Choroid plexus epithelial cell (primary cell): ENCODE measurements at regions not wholly inside any gene's neighbourhood (a gene's known extent, or its start where the extent isn't known, plus 50 kb on each side); places are given as distances from the start of the nearest gene placed in this dataset.

Experiments
- DNase-seq: peaks from one replicate; pipeline ENCODE4 v3.0.0-alpha.2; 2010; ENCODE audit warnings: low read depth
- H3K4me3 ChIP-seq: 2 replicates; pipeline ENCODE4 v1.5.1; 2011; ENCODE audit warnings: low read depth, mild to moderate bottlenecking, control low read depth, low read length, moderate library complexity
- TF ChIP-seq, protein P1 (sequence below): conservative IDR thresholded peaks from 2 replicates; pipeline ENCODE4 v1.5.1; 2011; ENCODE audit warnings: low read depth, mild to moderate bottlenecking, control low read depth, inconsistent platforms, low read length, moderate library complexity

DNA sequence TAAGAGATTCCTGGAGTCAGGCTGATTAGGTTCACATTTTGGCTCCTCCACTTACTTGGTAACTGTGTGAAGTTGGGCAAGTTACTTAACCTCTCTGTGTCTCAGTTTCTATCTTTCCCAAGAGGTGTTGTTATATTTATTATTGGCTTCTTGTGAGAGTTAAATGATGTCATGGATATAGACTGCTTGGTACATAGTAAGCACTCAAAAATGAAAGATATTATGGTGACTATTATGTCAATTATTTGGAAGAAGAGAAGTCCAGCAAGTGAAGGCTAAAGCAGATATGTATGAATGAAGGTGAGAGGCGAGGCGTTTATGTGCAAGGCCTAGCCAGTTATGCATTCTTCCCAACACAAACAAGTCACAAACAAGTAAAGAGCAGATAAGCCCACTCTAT, 417.4 kb downstream of the TSN start:
- TF ChIP-seq, protein P1, sequence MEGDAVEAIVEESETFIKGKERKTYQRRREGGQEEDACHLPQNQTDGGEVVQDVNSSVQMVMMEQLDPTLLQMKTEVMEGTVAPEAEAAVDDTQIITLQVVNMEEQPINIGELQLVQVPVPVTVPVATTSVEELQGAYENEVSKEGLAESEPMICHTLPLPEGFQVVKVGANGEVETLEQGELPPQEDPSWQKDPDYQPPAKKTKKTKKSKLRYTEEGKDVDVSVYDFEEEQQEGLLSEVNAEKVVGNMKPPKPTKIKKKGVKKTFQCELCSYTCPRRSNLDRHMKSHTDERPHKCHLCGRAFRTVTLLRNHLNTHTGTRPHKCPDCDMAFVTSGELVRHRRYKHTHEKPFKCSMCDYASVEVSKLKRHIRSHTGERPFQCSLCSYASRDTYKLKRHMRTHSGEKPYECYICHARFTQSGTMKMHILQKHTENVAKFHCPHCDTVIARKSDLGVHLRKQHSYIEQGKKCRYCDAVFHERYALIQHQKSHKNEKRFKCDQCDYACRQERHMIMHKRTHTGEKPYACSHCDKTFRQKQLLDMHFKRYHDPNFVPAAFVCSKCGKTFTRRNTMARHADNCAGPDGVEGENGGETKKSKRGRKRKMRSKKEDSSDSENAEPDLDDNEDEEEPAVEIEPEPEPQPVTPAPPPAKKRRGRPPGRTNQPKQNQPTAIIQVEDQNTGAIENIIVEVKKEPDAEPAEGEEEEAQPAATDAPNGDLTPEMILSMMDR = no peak
- no peak for DNase-seq
- no peak overlapping the region for H3K4me3 ChIP-seq

GRCh38 chr2:122174061-122174460, 418.6 kb downstream of the TSN start:
- no peak for DNase-seq
- TF ChIP-seq, protein P1 = no peak
- no peak overlapping the region for H3K4me3 ChIP-seq

GRCh38 chr2:122179492-122180165, 424.2 kb downstream of the TSN start:
- H3K4me3 ChIP-seq = no peak overlapping the region
- no peak for DNase-seq
- TF ChIP-seq, protein P1 = no peak

DNA sequence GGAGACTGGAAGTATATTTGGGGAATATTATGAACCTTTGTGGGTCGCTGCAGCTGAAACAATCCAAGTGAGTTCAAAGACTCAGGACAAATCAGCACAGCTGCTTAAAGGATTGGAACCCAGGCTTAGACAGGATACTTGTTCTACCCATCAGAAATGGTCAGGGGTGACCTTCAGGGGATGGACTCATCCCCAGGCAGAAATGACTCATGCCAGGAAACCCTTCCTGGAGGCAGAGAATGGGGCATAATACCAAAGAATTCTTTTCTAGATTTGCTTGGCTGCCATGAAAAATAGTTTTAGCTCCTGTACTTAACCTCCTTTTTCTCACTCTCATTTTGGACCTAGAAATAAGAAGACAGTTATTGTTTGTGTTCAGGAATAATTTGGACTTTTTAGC, 425.5 kb downstream of the TSN start:
- no peak overlapping the region for H3K4me3 ChIP-seq
- TF ChIP-seq, protein P1 = no peak
- DNase-seq = no peak

DNA sequence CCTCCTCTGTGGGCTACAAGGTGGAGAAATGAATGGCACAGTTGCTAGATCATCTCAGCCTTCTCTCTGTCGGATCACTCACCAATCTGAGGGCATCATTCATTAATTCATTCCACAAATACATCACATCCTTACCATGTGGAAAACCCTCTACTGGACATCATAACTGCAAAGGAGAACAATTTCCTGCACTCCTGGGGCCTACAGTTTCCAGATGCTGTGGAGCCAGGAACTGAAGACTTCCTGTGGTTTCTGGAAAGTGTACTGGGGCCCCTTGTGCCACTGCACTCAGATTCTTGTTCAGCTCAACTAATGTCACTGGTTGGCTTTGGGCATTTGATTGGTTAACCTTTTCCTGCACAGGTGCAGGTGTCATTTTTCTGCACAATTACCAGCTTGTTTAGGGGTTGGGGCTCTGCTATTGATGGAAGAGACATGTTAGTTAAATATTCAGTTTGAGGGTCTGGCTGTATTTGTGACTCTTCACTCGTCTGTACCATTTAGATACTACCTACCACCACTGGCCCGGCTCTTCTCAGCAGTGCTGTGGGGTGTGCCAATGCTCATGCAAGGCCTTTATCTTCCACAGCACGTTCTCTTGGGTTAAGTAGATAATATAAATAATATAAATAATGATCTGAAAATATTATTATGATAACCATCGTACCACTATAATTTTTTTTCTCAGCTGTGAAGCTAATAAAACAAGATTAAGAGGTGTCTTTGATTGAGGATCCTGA, 427.3 kb downstream of the TSN start:
- DNase-seq = no peak
- TF ChIP-seq, protein P1 = no peak
- no peak overlapping the region for H3K4me3 ChIP-seq

GRCh38 chr2:122183890-122184289, 428.4 kb downstream of the TSN start:
- no peak for DNase-seq
- H3K4me3 ChIP-seq = no peak overlapping the region
- TF ChIP-seq, protein P1 = no peak
